ENCODE measurements at regions not wholly inside any gene's neighbourhood (a gene's known extent, or its start where the extent isn't known, plus 50 kb on each side); places are given as distances from the start of the nearest gene placed in this dataset.

DNA sequence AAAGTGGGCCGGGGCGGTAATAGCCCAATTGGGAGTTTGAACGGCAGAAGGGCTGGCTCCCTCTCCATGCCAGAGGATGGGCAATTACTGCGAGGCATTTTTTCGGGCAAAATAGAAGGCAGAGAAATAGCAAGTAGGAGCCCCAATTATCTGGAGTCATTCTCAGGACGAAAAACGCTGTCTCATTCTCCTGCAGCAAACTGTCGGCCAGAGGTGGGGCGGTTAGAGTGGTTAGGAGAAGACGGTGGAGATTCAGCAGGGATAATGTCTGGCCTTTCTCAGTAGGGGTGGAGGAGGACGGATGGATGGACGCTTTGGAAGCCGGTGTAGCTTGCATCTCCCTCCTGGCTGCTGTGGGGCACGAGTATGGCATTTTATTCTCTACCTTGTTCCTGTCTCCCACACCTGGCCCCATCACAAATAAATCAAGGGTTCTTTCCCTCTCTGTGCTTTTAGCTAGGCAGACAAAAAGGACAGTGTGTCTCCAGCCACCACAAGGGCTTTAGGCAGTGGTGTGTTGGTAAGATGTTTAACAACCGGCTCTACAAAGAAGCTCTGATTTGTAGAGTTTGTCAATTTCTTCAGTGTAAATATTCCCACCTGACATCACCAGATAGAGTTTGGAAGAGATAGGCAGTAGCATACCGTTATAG, 140.5 kb upstream of the LHX5 start:
- H3K9me3 Mint-ChIP-seq: peaks cover 7% of the 10 kb centered on the region
- H3K4me1 Mint-ChIP-seq: no peaks in the 10 kb centered on the region
- H3K4me3 Mint-ChIP-seq: no peak overlapping the region
- H3K27me3 Mint-ChIP-seq (ENCODE audit: low read depth): peaks cover 90% of the 10 kb centered on the region
- no peaks in the 10 kb centered on the region for H3K36me3 Mint-ChIP-seq
- DNase-seq (ENCODE audit: low spot score in 2 of 2, unreplicated experiment in 2 of 2): no peak
- TF ChIP-seq CTCF (IDR thresholded peaks at IDR 0.05; ENCODE audit: unreplicated experiment): no peak
- H3K27ac Mint-ChIP-seq: no peak overlapping the region

DNA sequence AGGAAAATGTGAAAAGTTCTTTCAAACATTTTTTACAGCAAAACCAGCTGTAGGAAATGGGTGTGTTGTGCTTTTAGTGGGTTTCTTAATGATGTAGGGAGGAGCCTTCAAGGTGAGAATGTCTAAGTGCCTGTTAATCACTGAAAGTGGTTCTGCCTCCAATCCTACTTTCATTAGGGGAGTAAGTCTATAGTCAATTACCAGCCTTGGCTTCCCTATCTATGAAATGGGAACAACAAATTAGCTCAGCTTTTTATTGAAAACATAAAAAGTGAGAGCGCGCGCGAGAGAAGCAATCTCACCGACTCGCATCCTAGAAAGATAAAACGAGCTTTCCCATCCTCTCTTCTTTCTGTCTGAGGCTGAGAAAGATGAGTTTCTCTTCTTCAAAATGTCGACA, 140.0 kb upstream of the LHX5 start:
- H3K27ac Mint-ChIP-seq: no peak overlapping the region
- H3K9me3 Mint-ChIP-seq: peaks cover 7% of the 10 kb centered on the region
- H3K36me3 Mint-ChIP-seq: no peaks in the 10 kb centered on the region
- no peak overlapping the region for H3K4me3 Mint-ChIP-seq
- H3K4me1 Mint-ChIP-seq: no peaks in the 10 kb centered on the region
- peaks cover 88% of the 10 kb centered on the region for H3K27me3 Mint-ChIP-seq (ENCODE audit: low read depth)
- DNase-seq (ENCODE audit: low spot score in 2 of 2, unreplicated experiment in 2 of 2): no peak
- no peak for TF ChIP-seq CTCF (IDR thresholded peaks at IDR 0.05; ENCODE audit: unreplicated experiment)

DNA sequence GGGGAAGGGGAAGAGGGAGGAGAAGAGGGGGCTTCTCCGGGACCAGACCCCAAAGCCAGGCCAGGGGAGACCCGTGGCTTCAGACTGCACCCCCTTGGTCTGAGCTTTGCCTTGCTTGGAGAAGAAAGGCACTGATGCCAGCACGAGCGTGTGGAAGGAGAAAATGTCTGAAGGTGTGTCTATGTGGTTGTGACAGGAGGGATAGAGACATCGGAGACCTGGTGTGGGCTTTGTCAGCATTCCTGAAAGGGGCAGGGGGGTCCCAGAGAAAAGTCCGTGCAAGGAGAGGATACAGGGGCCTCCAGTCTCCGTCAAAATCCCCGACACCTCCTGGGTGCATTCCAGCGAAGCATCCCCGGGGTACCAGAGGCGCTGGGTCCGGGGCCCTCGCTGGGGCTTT, 139.0 kb upstream of the LHX5 start:
- Mint-ChIP-seq H3K36me3 (no peaks in the 10 kb centered on the region), H3K27me3 (ENCODE audit: low read depth) (peaks cover 88% of the 10 kb centered on the region), H3K4me1 (no peaks in the 10 kb centered on the region), H3K9me3 (peaks cover 7% of the 10 kb centered on the region), H3K27ac (no peak overlapping the region), H3K4me3 (no peak overlapping the region)
- DNase-seq (ENCODE audit: low spot score in 2 of 2, unreplicated experiment in 2 of 2): no peak
- TF ChIP-seq CTCF (IDR thresholded peaks at IDR 0.05; ENCODE audit: unreplicated experiment): no peak

- H3K27ac Mint-ChIP-seq: no peak overlapping the region
- TF ChIP-seq CTCF (IDR thresholded peaks at IDR 0.05; ENCODE audit: unreplicated experiment): no peak
- no peak for DNase-seq (ENCODE audit: low spot score in 2 of 2, unreplicated experiment in 2 of 2)
- H3K36me3 Mint-ChIP-seq: no peaks in the 10 kb centered on the region
- H3K4me3 Mint-ChIP-seq: no peak overlapping the region
- peaks cover 7% of the 10 kb centered on the region for H3K9me3 Mint-ChIP-seq
- no peaks in the 10 kb centered on the region for H3K4me1 Mint-ChIP-seq
- peaks cover 83% of the 10 kb centered on the region for H3K27me3 Mint-ChIP-seq (ENCODE audit: low read depth)
Measured at GRCh38 chr12:113609692-113610469, 138.2 kb upstream of the LHX5 start.

DNA sequence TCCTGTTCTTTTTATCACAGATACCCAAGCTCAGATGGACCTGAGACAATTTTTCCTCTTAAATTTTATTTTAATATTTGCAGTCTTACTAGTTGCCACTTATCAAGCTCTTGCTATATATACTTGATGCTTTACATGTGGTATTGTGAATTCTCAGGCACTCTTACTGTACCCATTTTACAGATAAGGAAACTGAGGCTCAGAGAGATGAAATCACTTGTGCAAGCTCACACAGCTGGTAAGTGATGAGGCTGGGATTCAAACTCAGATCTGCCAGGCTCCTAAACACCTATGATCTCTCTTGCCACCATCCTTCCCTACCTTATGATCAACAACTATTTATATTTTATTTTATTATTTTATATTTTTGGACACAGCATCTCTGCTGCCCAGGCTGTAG, 133.0 kb upstream of the LHX5 start:
- H3K27ac Mint-ChIP-seq: no peak overlapping the region
- no peaks in the 10 kb centered on the region for H3K36me3 Mint-ChIP-seq
- no peak for TF ChIP-seq CTCF (IDR thresholded peaks at IDR 0.05; ENCODE audit: unreplicated experiment)
- peaks cover 3% of the 10 kb centered on the region for H3K9me3 Mint-ChIP-seq
- H3K4me3 Mint-ChIP-seq: no peak overlapping the region
- peaks cover 42% of the 10 kb centered on the region for H3K27me3 Mint-ChIP-seq (ENCODE audit: low read depth)
- no peaks in the 10 kb centered on the region for H3K4me1 Mint-ChIP-seq
- DNase-seq (ENCODE audit: low spot score in 2 of 2, unreplicated experiment in 2 of 2): no peak

Measured in mesothelial cell of epicardium (in vitro differentiated cells).